A673 (cell line): ENCODE measurements at regions not wholly inside any gene's neighbourhood (a gene's known extent, or its start where the extent isn't known, plus 50 kb on each side); places are given as distances from the start of the nearest gene placed in this dataset.

ENCODE experiments used
- BruUV-seq: library from RNA; stranded (reverse); fragments of 400-500 nt; replicated peaks from 2 replicates; lab custom pipeline; 2021; lab: Mats Ljungman, UMichigan
- CTCF ChIA-PET: fragments of 300-600 bp; sonication (Branson Sonifier 250); formaldehyde crosslinking; loops from one replicate; lab custom pipeline; 2022; ENCODE audit warnings: antibody characterized with exemption; lab: Charles Lee
- POLR2A ChIA-PET: fragments of 300-600 bp; sonication (Branson Sonifier 250); formaldehyde crosslinking; loops from one replicate; lab custom pipeline; 2022; ENCODE audit warnings: antibody characterized with exemption; ENCODE audit not compliant: low non-redundant PET; lab: Charles Lee
- DNase-seq: peaks from one replicate; pipeline ENCODE4 v3.0.0-alpha.2; 2015; ENCODE audit warnings: low spot score
- H3K27ac ChIP-seq: fragments of 200-600 bp; sonication (generic); 2 replicates; pipeline ENCODE4 v1.5.1; 2016; ENCODE audit warnings: mixed run types, low read depth, mild to moderate bottlenecking, mixed read lengths, antibody characterized with exemption, low read length; ENCODE audit not compliant: poor library complexity, severe bottlenecking
- H3K27me3 ChIP-seq: fragments of 200-600 bp; sonication (generic); replicated peaks from 2 replicates; pipeline ENCODE4 v1.6.1; 2017; ENCODE audit warnings: mixed run types, low read depth, mild to moderate bottlenecking, mixed read lengths, antibody characterized with exemption, low read length; ENCODE audit not compliant: insufficient read depth, poor library complexity
- H3K36me3 ChIP-seq: fragments of 200-600 bp; sonication (generic); 2 replicates; pipeline ENCODE4 v1.6.1; 2016; ENCODE audit warnings: mixed run types, mild to moderate bottlenecking, mixed read lengths, antibody characterized with exemption, low read length; ENCODE audit not compliant: insufficient read depth, poor library complexity, severe bottlenecking
- H3K4me1 ChIP-seq: fragments of 200-600 bp; sonication (generic); 2 replicates; pipeline ENCODE4 v1.6.1; 2017; ENCODE audit warnings: mixed run types, mild to moderate bottlenecking, mixed read lengths, antibody characterized with exemption, low read length; ENCODE audit not compliant: insufficient read depth, poor library complexity, severe bottlenecking
- H3K4me3 ChIP-seq: fragments of 200-600 bp; sonication (generic); 2 replicates; pipeline ENCODE4 v1.5.1; 2016; ENCODE audit warnings: low read depth, mixed run types, mild to moderate bottlenecking, mixed read lengths, low read length; ENCODE audit not compliant: poor library complexity, severe bottlenecking
- H3K9me3 ChIP-seq: fragments of 200-600 bp; sonication (generic); 2 replicates; pipeline ENCODE4 v1.6.1; 2016; ENCODE audit warnings: mixed run types, low read depth, mild to moderate bottlenecking, mixed read lengths, antibody characterized with exemption, low read length; ENCODE audit not compliant: poor library complexity, severe bottlenecking
- EZH2 ChIP-seq: fragments of 200-600 bp; sonication (generic); IDR thresholded peaks from 2 replicates; pipeline ENCODE4 v1.6.1; 2017; ENCODE audit warnings: borderline replicate concordance, low read depth, mild to moderate bottlenecking, mixed read lengths, antibody characterized with exemption, low read length; ENCODE audit not compliant: poor library complexity, severe bottlenecking
- intact Hi-C: fragments of 100-400 bp; cut with micrococcal nuclease; formaldehyde crosslinking; loops from one replicate; pipeline ENCODE4 v1.10.0; 2022; ENCODE audit not compliant: unreplicated experiment
- TF ChIP-seq, protein P1 (sequence below): fragments of 300-800, 200-600 bp; sonication (generic); conservative IDR thresholded peaks from 2 replicates; pipeline ENCODE4 v1.5.1; 2017; ENCODE audit warnings: low read depth, mild to moderate bottlenecking, antibody characterized with exemption, low read length, moderate library complexity, mixed read lengths

GRCh38 chr21:17731554-17731953, 87.6 kb downstream of the C21orf91 start:
- H3K27ac ChIP-seq: no peak overlapping the region
- TF ChIP-seq EZH2: no peak
- TF ChIP-seq, protein P1, sequence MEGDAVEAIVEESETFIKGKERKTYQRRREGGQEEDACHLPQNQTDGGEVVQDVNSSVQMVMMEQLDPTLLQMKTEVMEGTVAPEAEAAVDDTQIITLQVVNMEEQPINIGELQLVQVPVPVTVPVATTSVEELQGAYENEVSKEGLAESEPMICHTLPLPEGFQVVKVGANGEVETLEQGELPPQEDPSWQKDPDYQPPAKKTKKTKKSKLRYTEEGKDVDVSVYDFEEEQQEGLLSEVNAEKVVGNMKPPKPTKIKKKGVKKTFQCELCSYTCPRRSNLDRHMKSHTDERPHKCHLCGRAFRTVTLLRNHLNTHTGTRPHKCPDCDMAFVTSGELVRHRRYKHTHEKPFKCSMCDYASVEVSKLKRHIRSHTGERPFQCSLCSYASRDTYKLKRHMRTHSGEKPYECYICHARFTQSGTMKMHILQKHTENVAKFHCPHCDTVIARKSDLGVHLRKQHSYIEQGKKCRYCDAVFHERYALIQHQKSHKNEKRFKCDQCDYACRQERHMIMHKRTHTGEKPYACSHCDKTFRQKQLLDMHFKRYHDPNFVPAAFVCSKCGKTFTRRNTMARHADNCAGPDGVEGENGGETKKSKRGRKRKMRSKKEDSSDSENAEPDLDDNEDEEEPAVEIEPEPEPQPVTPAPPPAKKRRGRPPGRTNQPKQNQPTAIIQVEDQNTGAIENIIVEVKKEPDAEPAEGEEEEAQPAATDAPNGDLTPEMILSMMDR: no peak
- H3K4me1 ChIP-seq: no peaks in the 10 kb centered on the region
- no peak overlapping the region for H3K4me3 ChIP-seq
- intact Hi-C loops: no loop called here
- H3K36me3 ChIP-seq: no peaks in the 10 kb centered on the region
- H3K27me3 ChIP-seq: no peaks in the 10 kb centered on the region
- CTCF ChIA-PET: no interaction called here
- POLR2A ChIA-PET: no interaction called here
- no peaks in the 10 kb centered on the region for H3K9me3 ChIP-seq
- BruUV-seq: no TSS peak
- no peak for DNase-seq

DNA sequence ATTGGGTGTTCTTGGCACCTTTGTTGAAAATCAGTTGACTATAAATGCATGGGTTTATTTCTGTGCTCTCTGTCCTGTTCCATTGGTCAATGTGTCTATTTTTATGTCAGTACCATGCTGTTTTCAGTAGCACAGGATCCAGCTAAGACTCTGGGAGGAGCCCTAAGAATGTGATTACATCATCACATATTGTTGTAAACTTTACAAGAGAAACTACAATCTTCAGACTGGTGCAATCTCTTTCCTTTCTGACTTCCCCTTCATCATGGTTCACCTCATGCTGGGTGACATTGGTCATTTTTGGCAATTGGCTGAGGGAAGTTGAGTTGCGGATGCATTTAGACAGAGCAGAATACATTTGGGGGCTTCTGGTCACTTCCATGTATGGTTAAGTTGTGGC, 88.4 kb downstream of the C21orf91 start:
- no peaks in the 10 kb centered on the region for H3K27me3 ChIP-seq
- H3K9me3 ChIP-seq: no peaks in the 10 kb centered on the region
- no peak overlapping the region for H3K4me3 ChIP-seq
- H3K36me3 ChIP-seq: no peaks in the 10 kb centered on the region
- intact Hi-C loops: no loop called here
- H3K27ac ChIP-seq: no peak overlapping the region
- ChIA-PET CTCF (interaction anchor here (0.6 kb wide), 1 partner anchor 99 kb away, joined by 3 read pairs; no protein-coding TSS in a partner anchor), POLR2A (no interaction called here)
- no peak for DNase-seq
- no peaks in the 10 kb centered on the region for H3K4me1 ChIP-seq
- no peak for TF ChIP-seq EZH2
- TF ChIP-seq, protein P1: no peak
- BruUV-seq: no TSS peak

DNA sequence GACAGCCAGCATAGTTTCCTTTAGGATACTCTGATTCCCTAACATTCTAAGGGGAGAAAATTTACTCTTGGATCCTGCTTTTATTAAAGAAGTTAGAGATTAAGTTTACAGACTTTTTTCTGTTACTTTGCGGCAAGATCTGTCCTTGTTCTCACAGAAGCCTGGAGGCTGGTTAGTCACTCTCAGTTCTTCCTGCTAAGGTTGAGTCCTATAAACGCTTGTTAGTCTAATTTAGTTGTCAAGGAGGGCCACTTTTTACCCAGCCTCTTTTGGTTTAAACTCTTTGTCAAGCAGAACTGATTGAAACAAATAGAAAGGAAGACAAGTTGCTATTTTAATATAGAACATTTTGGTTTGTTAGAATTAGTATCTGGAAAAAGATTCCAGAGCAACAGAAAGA, 89.7 kb downstream of the C21orf91 start:
- intact Hi-C loops: no loop called here
- no peaks in the 10 kb centered on the region for H3K36me3 ChIP-seq
- H3K4me3 ChIP-seq: no peak overlapping the region
- TF ChIP-seq, protein P1: no peak
- no peak for TF ChIP-seq EZH2
- no peaks in the 10 kb centered on the region for H3K9me3 ChIP-seq
- no peak for DNase-seq
- H3K27ac ChIP-seq: no peak overlapping the region
- no peaks in the 10 kb centered on the region for H3K27me3 ChIP-seq
- POLR2A ChIA-PET: interaction anchor here (0.6 kb wide), 1 partner anchor 240 kb away, joined by 3 read pairs; no protein-coding TSS in a partner anchor
- no peaks in the 10 kb centered on the region for H3K4me1 ChIP-seq
- CTCF ChIA-PET: no interaction called here
- no TSS peak for BruUV-seq
